LoVo (cell line): ENCODE measurements at regions not wholly inside any gene's neighbourhood (a gene's known extent, or its start where the extent isn't known, plus 50 kb on each side); places are given as distances from the start of the nearest gene placed in this dataset.
"Not testable (repeated sequence)": the region's sequence is repeated elsewhere in the genome, so short reads cannot be mapped to it uniquely, and the experiment has no call there.

Experiments
- DNase-seq: peaks from one replicate; pipeline ENCODE4 v3.0.0-alpha.2; 2016; ENCODE audit warnings: low spot score

GRCh38 chr3:194950906-194951628 lies 265.4 kb downstream of the FAM43A start:
- no peak for DNase-seq

- not testable (repeated sequence) for DNase-seq
Observed at GRCh38 chr3:194951629-194951920, 265.9 kb downstream of the FAM43A start.

GRCh38 chr3:194951931-194952582 lies 266.4 kb downstream of the FAM43A start:
- DNase-seq, result no peak

- no peak for DNase-seq
Observed at GRCh38 chr3:194952841-194953241, 267.2 kb downstream of the FAM43A start.

GRCh38 chr3:194953291-194953690 lies 267.6 kb downstream of the FAM43A start:
- DNase-seq, result no peak

DNA sequence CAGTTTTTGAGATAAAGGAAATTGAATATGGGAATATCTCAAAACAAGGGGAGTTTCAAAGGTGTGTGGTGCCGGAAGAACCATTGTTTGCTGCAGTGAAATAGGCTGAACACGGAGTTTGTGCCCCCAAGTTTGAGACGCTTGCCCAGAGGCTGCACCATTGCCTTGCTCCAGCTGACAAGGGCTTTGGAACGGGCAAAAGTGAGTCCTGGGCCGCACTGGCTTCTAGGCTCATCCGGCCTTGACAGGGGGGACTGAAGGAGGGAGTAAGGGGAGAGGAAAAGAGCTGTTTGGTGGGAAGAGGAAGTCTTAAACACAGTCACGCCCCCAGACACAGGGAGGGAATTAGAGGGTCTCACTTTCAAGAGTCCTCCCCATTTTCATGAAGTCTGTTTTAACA lies 269.9 kb downstream of the FAM43A start:
- no peak for DNase-seq

GRCh38 chr3:194955979-194956696 lies 270.5 kb downstream of the FAM43A start:
- DNase-seq, result no peak

GRCh38 chr3:194956697-194957396 lies 271.2 kb downstream of the FAM43A start:
- DNase-seq, result no peak

DNA sequence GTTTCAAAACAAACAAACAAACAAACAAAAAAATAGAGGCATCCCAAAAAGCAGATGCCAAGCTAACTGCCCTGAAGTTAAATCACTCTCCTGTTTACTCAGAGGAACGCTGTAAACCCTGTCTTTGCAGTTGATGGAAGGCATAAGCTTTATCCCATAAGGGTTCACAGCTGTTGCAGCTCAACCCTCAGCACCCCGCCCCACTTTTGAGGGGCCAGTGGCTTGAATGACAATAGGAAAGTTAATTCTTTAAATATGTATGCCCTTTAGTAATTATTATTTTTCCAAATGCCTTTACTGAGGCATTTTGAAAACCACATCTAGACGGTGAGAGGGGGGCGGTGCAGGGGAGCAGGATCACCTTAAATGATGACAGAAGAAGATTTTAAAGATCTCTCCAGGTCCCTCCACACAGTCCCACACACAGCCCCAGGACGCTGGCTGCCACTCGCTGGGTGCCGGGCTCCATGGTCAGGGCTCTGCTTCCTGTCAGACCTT lies 272.1 kb downstream of the FAM43A start:
- no peak for DNase-seq

GRCh38 chr3:194959217-194959616 lies 273.5 kb downstream of the FAM43A start:
- no peak for DNase-seq

DNA sequence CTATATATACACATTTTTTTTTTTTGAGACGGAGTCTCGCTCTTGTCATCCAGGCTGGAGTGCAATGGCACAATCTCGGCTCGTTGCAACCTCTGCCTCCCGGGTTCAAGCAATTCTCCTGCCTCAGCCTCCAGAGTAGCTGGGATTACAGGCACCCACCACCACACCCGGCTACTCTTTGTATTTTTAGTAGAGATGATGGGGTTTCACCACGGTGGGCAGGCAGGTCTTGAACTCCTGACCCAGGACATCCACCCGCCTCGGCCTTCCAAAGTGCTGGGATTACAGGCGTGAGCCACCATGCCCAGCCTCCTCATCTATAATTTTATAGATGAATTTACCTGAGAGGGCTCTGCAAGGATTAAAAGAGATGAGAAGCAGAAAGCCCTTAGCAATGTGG lies 274.0 kb downstream of the FAM43A start:
- not testable (repeated sequence) for DNase-seq

- no peak for DNase-seq
Observed at GRCh38 chr3:194960446-194961032, 274.9 kb downstream of the FAM43A start.

GRCh38 chr3:194961149-194961548 lies 275.5 kb downstream of the FAM43A start:
- no peak for DNase-seq

DNA sequence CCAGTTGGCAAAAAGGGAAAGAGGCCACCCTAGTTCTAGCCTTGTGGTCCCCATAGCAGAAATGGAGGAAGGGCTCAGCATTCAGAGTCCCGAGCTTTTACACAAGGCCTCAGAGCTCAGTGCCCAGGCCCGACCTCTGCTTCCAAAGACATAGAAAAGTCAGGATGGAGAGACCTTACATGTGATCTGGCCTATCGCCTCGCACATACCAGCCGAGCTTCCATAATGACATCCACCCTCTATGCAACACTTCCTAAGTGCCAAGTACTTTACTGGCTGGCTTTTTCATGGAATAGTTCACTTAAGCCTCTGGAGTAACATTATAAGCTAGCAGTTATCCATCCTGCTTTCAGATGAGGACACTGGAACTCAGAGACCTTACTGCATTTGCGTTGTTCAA lies 275.9 kb downstream of the FAM43A start:
- DNase-seq, result no peak

DNA sequence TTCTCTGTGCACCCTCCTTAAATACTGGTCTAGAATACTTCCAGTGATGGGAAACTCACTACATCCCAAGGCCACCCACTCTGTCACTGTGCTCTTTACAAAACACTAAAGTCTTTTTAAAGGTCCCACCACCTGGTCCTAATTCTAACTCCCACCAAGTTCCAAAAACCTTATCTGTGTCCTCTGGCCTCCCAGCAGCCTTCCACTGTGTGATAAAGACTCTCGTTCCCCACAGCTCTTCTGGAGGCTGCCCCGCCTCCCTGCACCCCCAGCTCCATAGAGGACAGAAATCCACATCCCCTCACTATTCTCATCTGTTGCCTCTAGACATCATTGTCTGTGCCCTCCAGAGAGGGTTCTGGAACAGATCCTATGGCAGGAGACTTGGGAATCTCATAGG lies 276.4 kb downstream of the FAM43A start:
- DNase-seq, result no peak

DNA sequence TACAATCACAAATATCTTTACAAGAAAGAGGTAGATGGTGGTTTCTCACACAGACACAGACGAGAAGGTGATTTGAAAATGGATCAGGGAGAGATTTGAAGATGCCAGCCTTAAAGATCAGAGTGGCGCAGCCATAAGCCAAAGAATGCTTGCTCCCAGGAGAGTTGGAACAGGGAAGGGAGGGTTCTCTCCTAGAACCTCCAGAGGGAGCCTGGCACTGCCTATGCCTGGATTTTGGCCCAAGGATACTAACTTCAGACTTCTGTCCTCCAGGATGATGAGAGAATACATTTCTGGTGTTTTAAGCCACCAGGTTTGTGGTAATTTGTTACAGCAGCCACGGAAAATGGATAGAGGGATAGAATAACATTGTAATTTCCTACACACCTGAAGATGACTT lies 279.1 kb downstream of the FAM43A start:
- DNase-seq, result no peak

- no peak for DNase-seq
Observed at GRCh38 chr3:194967151-194968117, 281.8 kb downstream of the FAM43A start.

GRCh38 chr3:194970066-194970465 lies 284.4 kb downstream of the FAM43A start:
- no peak for DNase-seq

- no peak for DNase-seq
Observed at GRCh38 chr3:194971009-194971408, 285.3 kb downstream of the FAM43A start.

GRCh38 chr3:194971965-194972364 lies 286.3 kb downstream of the FAM43A start:
- DNase-seq, result no peak

DNA sequence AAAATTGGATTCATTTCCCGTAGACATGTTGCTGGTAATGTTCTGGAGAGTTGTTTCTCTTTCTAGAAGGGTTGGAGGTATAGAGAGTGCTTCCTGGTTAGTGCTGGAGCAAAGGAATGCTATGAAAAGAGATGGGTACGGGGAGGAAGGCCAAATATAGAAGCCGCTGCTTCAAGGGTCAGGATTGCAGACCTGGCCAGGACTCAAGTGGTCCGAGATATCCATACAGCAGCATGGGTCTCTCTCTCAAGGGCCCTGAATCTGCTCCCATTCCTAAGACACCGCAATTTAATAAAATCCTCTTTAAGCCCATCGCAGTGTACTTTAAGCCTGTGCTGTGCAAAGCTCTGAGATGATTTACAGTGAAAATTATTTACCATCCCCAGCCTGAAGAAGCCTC lies 287.0 kb downstream of the FAM43A start:
- no peak for DNase-seq
